Muscle of back (tissue), 3 donors: ENCODE measurements at regions not wholly inside any gene's neighbourhood (a gene's known extent, or its start where the extent isn't known, plus 50 kb on each side); places are given as distances from the start of the nearest gene placed in this dataset.

Source experiments
- DNase-seq, 3 donors: peaks; one replicate each; pipeline versions ENCODE4 v3.0.0 to v3.0.0-alpha.2; 2013

DNA sequence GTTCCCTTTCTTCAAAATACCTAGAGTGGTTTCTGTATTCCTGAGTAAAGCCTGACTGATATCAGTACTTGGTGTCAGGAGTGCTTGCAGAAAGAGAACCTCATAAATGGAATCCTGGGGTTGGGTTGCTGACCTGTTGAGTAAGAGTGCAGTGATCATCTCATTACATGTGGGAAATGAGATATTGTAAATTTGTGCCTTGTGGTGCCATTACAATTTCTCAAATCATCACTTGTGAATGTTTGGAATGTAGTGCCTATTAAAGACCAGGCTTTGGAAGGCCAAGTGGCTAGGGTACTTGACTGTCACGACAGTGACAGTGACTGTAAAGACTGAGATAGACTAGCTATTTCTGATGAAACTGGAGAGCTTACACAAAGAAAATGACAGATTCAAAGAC is 176.7 kb upstream of the CTTNBP2NL start:
- DNase-seq = no peak

DNA sequence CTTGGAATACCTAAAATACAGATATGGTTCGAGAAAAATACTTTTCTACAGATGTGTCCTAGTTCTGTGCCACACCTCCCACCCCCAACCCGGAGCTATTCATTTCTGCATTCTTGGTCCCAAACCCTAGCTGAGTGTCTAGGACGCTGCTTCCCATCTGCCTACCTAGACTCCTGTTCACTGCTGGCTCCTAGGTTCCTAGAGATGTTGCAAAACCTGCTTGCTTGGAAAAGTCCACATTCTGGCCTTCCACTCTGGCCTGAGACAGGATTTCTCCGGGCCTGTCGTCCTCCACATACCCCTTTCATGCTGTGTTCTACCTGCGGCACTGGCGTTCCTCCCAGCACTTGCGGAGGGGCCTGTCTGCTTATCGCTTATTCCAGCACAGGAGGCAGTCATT is 165.8 kb upstream of the CTTNBP2NL start:
- DNase-seq = no peak

DNA sequence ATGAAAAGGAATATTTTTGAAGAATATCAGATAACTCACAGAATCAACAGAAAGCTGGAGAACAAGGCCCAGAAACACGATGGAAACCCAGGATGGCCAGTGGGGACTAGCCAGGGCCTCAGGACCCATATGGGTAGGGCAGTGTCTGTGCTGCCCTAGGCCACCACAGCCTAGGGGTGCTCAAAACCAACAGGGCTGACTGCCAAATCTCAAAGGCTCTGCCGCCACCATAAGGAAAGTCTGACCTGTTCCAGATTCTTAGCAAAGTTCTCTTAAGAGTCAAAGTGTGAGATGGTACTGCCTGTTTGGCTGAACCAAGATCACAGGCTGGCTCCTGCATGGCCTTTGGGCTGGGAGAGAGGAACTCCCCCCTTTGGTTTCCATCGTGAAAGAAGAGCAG is 164.7 kb upstream of the CTTNBP2NL start:
- no peak for DNase-seq

DNA sequence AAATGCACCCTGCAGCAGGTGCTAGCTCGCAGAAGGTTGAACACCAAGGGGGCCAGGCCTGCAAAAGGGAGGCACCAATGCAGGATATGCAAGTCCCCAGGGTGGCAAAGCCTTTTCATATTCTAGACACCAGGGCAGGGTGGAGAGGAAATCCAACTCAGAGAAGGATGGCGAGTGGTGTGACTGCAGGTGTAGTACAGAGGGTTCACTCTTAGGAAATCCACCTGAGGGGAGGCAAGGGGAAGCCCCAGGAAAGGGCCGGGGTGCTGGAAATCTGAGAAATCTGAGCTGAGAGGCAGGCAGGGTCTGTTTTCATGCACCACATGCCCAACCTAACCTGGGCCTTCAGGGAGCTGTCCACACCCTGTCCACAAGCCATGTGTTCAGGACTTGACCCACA is 163.2 kb upstream of the CTTNBP2NL start:
- no peak for DNase-seq

DNA sequence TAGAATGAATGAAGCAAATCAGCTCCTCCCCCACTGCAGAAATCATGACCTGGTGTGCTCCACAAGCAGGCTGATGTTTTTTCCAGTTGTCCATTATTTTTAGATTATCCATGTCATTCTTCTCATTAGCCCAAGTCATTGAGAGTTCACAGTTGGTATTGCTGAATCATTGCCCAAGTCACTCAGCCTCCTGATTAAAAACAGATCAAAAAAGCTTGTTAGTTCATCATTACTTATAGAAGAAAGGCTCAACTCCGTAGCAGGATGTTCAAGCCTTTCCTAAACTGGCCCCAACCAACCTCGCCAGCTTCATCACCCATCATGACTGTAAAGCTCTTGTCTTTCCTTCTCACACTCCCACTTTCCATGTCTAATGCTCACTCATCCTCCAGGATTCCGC is 161.3 kb upstream of the CTTNBP2NL start:
- DNase-seq = no peak

DNA sequence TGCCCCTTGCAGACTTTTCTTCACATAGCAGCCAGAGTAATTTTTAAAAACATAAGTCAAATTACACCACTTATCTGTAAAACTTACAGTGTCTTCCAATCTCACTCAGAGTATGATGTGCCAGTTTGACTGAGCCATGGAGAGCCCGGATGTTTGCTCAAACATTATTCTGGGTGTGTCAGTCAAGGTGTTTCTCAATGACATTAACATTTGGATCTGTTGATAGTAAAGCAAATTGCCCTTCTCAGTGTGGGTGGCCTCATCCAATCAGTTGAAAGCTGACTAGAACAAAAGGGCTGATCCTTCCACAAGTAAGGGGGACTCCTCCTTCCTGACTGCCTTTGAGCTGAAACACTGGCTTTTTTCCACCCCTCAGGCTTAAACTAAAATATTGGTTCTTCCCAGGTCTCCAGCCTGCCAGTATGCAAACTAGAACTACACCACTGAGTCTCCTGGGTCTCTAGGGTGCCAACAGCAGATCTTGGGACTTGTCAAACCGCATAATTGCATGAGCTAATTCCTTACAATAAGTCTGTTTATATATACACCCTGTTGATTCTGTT is 157.9 kb upstream of the CTTNBP2NL start:
- no peak for DNase-seq

DNA sequence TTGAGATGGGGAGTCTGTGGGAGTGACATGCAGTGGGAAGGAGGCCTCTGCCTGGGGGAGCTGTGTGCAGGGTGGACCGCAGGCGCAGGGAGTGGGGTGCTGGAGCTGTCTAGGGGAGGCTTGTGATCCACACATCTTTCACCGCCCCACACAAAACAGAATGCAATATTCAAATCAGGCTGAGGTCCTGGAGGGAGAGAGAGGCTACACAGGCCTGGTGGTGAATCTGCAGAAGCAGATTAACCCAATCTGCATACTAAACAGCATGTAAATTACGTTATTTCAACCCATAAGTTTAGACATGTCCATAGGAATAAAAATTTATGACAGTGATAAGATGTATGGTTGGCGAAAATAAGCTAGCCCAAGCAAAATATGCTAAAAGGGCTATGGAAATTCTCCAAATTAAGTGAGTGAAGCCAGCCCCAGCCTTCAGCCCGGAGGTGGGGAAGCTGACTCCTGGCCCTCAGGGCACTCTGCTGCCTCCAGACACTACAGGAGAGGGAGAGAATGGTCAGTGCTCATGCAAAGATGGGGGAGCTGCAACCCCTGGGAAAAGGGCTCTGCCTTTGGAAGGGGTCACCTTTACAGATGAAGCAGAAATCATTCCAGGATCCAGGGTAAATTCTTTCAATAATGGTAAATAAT is 156.2 kb upstream of the CTTNBP2NL start:
- DNase-seq = no peak

DNA sequence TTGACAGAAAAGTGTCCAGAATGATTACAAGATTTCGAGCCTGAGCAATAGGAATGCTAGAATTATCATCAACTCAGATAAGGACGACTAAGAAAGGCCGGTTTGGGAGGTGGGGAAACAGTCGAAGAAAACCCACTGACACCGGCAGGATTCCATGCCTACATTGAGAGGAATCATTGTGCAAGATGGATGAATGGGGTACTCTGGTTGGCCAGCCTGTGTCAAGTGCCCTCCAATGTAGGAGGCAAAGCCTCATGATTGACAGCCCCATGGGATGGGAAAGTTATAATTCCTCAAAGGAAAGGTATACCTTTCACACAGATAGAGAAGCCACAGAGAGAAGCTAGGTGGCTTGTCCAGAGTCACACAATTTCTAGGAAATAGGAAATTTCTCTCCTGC is 153.5 kb upstream of the CTTNBP2NL start:
- no peak for DNase-seq

DNA sequence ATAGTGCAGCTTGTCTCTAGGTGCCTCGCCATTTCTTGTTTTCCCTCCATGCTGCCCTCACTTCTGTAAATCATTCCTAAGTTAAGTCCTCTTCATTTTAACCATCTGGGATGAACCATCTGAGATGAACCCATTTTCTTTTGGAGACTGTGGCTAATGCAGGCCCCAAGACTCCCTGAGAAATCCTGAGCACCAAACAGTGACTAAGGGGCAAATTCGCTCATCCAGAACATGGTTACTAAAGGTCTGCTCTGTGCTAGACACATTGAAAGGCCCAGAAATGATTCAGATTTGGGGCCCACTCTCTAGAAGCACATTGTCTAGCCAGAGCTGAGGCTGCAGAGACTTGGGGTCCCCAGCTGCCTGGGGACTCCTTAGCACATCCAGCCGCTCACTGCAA is 151.9 kb upstream of the CTTNBP2NL start:
- no peak for DNase-seq

DNA sequence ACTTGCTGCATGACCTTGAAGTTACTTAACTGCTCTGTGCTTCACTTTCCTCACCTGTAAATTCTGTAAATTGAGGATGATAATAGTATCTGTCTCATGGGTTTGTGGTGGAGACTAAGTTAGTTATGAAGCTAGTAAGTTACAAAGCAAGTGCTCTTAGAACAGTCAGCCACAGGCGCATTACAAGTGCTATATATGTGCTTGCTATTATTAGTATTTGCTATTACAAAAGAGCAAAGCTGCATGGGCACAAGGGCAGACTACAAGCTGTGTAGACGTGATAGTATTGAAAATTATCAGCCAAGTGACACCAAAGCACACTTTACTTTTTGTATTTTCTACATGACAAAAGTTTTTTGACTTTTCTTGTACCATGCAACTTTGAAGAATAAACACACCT is 150.9 kb upstream of the CTTNBP2NL start:
- DNase-seq = no peak

DNA sequence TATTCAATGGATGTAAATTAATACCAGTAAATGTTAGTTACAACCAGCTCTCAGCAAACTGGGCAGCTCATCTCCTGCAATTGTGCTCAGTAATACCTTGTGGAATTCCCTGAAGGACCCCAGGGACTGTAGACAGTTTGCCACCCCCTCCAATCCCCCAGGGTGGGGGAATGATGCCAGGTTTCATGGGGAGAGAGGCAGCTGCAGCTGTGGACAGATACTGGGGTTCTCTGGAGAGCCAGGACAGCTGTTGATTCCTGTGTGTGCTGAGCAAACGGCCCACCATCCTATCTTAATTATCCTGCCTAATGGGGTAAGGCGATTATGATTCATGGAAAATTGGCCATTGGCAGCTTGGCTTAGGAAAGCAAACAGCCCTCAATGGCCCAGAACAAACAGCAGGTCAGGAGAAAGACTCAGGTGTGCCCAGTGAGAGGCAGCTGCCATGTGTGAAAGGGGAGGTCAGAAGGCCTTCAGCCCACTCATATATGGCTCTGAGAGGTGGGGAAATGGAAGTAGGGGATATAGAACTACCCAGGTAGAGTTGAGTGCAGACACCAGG is 148.9 kb upstream of the CTTNBP2NL start:
- DNase-seq = no peak

DNA sequence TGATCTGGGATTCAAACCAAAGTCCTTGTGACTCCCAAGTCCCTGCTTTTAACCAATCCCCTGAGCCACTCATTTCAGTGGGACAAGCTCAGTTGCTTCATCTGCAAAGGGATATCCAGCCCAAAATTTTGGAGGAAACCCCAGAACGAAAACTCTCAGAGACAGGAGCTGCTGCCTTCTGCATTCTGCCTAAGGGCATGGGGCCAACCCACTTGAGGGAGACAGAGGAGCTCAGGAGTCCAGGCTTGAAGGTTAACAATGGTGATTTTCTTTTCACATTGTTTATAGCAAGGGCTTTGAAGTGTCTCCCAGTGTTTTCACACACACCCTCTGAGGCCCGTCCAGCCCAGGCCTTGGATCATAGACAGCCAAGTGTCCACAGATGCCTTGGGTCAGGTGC is 148.1 kb upstream of the CTTNBP2NL start:
- no peak for DNase-seq

DNA sequence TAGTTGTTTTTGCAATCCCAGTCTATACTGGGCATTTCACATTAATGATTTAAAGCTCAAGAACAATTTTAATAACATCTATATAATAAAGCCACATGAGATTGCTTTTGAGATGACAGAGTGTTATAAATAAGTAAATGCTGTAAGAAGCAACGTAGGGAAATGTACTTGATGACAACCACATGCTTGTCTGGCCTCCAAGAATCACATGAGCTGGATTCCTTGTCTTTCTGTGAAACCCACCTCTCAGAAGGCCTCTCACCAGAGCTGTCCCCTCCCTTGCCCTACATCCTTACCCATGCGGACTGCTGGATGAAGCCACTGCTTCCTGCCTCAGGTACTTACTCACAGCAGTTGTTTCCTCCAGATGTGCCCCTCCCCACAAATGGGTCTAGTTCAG is 145.1 kb upstream of the CTTNBP2NL start:
- DNase-seq = peak in 1 of 3 donors; percentile 51

DNA sequence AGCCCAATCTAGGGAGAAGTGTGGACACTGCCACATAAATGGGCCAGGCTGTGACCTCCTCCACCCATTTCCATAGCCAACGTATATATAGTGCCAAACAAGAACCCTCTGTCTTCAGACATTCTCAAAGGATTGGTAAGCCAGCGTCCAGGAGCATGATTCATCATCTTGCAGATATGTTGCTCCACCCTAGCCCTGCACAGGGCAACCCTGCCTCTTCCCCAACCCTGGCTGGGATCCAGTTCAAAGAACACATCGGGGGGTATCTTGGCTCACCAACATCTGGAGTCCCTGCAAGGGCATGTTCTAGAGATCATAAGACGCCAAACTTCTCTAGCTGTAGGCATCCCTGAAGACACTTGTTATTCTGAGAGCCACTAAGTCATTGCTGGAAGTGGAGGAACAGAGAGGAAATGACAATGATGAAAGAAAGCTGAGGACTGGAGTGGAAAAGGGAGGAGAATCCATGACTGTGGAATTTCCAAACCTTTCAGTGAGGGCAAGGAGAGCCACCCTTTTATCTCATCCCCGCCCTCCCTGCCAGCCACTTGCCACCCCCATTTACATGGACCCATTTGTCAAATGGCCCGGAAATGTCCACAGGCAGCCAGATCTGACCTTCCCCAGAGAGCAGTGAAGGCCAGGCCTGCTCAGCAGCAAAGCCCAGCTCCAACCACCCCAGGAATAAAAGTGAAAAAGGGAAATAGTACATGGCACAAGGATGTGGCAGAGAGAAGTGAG is 144.1 kb upstream of the CTTNBP2NL start:
- no peak for DNase-seq

DNA sequence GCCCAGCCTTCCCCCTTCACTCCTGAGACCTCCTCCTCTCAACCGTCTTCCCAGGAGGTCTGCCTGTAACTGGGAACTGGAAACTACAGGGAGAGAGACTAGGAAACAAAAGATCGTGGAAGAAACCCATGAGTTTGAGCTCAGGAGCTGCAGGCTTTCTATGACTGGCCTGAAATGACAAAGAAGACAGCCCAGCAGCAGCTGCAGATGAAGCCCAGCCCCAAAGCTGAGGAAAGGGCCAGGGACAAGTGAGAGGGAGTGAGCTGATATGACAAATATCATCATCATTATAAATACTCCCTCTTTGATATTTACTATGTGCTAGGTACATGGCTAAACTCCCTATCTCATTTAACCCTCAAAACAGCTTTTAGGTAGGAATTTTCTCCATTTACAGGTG is 142.6 kb upstream of the CTTNBP2NL start:
- DNase-seq = no peak

DNA sequence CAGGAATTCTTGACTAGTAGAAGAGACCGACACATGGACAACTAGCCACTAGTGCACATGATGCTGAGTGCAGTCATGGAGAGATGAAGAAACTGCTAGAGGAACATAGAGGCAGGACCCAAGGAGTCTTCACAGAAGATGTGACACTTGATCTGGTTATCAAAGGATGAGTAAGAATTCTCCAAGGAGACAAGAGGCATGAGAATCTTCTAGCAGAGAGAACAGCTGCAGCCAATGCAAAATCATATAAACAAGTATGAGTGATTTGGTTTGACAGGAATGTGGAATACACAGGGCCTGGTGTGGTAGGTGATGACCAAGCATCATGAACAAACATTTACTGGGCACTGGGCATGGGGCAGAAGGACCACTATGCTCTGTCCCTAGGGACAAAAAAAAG is 140.9 kb upstream of the CTTNBP2NL start:
- no peak for DNase-seq

DNA sequence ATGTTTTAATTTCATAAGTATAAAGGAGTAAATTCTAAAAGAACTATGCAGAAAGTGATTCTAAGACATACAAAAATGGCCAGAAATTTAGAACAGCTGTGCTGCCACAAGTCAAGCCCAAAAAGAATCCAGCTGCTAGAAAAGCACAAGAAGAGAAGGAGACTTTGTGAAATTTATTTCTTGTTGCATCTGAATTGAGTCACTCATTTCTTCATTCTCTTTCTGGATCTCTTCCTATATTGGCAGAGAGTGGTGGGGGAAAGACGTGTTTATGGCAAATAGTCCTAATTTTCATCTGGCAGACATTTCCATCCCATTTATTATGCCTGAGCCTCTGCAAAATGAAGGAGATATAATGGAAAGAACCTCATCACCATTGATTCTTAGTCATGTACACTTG is 139.6 kb upstream of the CTTNBP2NL start:
- no peak for DNase-seq

DNA sequence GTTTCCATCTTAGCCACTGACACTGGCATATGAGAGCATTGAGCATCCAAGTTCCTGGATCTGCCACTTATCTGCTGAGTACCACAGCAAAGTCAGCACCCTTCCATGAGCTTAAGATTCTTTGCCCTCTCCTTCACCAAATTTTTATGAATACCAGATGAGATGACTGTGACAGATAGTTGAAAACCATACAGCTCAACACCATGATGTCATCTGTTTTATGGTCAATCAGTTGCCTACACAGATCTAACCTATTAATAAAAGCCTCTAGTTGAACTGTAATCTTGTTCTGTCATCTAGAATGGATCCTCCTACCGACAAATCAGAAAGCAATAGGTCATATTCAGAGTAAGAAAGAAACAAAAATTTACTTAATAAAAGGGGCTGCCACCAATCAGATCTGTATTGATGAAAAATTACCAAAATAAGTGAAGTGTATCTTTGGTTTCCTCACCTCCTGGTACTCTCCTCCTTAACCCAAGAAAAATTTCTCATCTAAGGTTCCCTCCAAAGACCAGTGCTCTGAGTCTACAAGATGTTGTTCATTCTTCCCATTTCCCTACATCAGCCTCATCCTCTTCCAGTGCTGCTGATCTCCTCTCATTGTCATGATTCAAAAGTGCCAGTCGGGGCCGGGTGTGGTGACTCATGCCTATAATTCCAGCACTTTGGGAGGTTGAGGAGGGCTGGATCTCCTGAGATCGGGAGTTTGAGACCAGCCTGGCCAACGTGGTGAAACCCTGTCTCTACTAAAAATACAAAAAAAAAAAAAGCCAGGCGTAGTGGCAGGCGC is 138.8 kb upstream of the CTTNBP2NL start:
- DNase-seq = no peak

DNA sequence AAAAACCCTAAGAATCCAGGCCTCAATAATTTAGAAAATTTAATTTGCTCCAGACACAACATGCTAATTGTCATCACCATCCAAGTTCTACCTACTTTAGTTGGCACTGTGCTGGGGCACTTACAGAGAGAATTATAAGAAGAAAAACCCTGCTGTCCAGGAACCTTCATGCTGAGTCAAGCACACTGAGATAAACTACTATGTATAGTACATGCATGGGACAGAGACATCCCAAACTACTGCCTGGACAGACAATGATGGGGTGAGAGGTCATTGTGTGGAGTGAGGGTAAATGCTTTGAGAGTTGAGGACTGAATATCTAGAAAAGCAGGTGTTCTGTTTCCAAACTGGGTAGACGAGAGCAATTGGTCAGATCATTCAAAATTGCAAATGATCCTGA is 135.3 kb upstream of the CTTNBP2NL start:
- no peak for DNase-seq

DNA sequence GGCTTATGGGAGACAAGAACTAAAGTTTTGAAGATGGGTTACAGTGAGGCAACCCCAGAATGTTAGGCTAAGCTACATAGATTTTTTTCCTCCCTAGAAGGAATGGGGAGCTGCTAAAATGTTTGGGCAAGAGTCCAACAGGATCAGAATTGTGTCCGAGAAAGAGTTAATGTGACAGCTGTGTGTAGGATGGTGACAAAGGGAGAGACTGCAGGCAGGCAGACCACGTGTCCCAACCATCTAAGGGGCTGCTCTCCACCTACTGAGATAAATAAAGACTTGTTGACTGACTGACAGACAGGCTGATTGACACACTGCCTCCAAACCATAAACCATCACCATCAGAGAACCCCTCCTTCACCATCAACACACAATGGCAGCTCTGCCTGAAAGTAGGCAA is 133.7 kb upstream of the CTTNBP2NL start:
- no peak for DNase-seq

DNA sequence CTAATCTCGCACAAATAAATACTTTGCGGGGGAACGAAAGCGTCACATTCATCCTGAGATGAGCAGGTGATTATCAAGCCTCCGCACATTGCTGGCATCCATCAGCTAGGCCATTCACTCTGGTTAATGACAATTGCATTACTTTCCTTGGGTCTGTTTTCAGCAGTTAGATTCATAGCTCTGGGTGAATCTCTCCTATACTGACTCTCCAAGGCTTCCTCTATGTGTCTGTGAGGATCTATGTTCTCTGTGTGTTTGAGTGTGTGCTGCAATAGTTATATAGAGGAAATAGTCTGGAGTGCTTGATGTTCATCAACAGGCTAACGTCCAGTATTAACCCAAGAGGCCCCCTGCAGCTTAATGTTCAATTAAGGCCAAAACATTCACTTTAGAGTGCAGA is 133.0 kb upstream of the CTTNBP2NL start:
- no peak for DNase-seq

DNA sequence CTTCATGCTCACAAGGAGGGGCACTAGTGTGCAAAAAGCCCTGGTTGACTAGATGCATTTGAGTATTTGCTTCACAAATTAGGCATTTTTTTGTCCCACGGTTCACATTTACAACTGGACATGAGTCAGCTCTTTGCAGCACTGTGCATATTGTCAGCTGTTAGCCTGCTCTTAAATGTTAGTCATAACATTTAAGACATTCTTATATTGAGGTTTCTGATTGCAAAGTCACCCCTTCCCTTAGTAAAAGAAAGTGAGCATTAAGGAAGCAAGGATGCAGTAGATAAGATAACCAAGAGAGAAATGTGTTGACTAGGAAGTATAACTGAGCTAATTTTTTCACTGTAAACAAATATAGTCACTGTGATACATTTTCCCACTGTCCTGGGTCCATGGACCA is 132.6 kb upstream of the CTTNBP2NL start:
- DNase-seq = peak in 1 of 3 donors; percentile 34
